Tibial nerve (tissue), 4 donors: ENCODE measurements at regions not wholly inside any gene's neighbourhood (a gene's known extent, or its start where the extent isn't known, plus 50 kb on each side); places are given as distances from the start of the nearest gene placed in this dataset.

Experiments
- EP300 ChIP-seq, 2 donors: sonication (generic); formaldehyde crosslinking; IDR thresholded peaks; one replicate each; pipeline ENCODE4 v1.6.1; 2017; ENCODE audit warnings: antibody characterized with exemption in 2 of 2, mild to moderate bottlenecking in 1 of 2
- POLR2A ChIP-seq, 2 donors: fragments of 450-650 bp; IDR thresholded peaks; one replicate each; pipeline ENCODE4 v1.6.1; 2017; ENCODE audit warnings: antibody characterized with exemption in 2 of 2, mild to moderate bottlenecking in 2 of 2, moderate library complexity in 2 of 2
- TF ChIP-seq, protein P1 (sequence below), 5 experiments: fragments of 200-600 bp in 3 of 5; fragments of 450-650 bp in 2 of 5; sonication (generic) in 3 of 5; IDR thresholded peaks; one replicate each; pipeline ENCODE4 v1.5.1; 2016 to 2019; ENCODE audit warnings: antibody characterized with exemption in 5 of 5, mild to moderate bottlenecking in 3 of 5, moderate library complexity in 2 of 5

DNA sequence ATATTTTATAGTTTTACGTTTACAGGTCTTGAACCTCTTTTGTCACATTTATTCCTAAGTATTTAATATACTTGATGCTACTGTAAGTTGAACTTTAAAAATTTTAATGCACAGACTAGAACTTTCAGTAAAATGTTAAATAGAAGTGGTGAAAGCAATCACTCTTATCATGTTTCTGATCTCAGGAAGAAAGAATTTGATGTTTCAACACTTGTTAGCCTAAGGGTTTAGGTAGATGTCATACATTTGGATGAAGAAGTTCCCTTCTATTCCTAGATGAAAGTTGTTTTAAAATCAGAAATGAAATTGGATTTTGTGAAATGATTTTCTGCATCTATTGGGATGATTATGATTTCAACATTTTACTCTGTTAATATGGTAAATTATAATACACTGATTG lies 63.6 kb upstream of the TTLL7 start:
- TF ChIP-seq, protein P1, sequence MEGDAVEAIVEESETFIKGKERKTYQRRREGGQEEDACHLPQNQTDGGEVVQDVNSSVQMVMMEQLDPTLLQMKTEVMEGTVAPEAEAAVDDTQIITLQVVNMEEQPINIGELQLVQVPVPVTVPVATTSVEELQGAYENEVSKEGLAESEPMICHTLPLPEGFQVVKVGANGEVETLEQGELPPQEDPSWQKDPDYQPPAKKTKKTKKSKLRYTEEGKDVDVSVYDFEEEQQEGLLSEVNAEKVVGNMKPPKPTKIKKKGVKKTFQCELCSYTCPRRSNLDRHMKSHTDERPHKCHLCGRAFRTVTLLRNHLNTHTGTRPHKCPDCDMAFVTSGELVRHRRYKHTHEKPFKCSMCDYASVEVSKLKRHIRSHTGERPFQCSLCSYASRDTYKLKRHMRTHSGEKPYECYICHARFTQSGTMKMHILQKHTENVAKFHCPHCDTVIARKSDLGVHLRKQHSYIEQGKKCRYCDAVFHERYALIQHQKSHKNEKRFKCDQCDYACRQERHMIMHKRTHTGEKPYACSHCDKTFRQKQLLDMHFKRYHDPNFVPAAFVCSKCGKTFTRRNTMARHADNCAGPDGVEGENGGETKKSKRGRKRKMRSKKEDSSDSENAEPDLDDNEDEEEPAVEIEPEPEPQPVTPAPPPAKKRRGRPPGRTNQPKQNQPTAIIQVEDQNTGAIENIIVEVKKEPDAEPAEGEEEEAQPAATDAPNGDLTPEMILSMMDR (IDR thresholded peaks at IDR 0.05), result no peak
- TF ChIP-seq POLR2A (IDR thresholded peaks at IDR 0.05) (no peak), EP300 (IDR thresholded peaks at IDR 0.05) (no peak)
